Suprapubic skin (tissue), 4 donors: ENCODE measurements at regions not wholly inside any gene's neighbourhood (a gene's known extent, or its start where the extent isn't known, plus 50 kb on each side); places are given as distances from the start of the nearest gene placed in this dataset.

ENCODE experiments used
- DNase-seq, 2 donors: peaks; one replicate each; pipeline ENCODE4 v3.0.0-alpha.2; 2019; ENCODE audit warnings: low spot score in 2 of 2
- H3K27ac ChIP-seq: fragments of 200-600 bp; sonication (generic); one replicate; pipeline ENCODE4 v1.5.1; 2019
- H3K27me3 ChIP-seq: fragments of 200-600 bp; sonication (generic); one replicate; pipeline ENCODE4 v1.5.1; 2019
- H3K36me3 ChIP-seq: fragments of 200-600 bp; sonication (generic); one replicate; pipeline ENCODE4 v1.5.1; 2019
- H3K4me1 ChIP-seq: fragments of 200-600 bp; sonication (generic); one replicate; pipeline ENCODE4 v1.5.1; 2019
- H3K4me3 ChIP-seq: fragments of 200-600 bp; sonication (generic); one replicate; pipeline ENCODE4 v1.5.1; 2019; ENCODE audit warnings: mild to moderate bottlenecking
- H3K9me3 ChIP-seq: fragments of 200-600 bp; sonication (generic); one replicate; pipeline ENCODE4 v1.5.1; 2019
- EP300 ChIP-seq: sonication (generic); formaldehyde crosslinking; IDR thresholded peaks from one replicate; pipeline ENCODE4 v1.6.1; 2017; ENCODE audit warnings: antibody characterized with exemption
- POLR2A ChIP-seq, 2 donors: fragments of 450-650 bp; IDR thresholded peaks; one replicate each; pipeline ENCODE4 v1.6.1; 2017; ENCODE audit warnings: antibody characterized with exemption in 2 of 2, mild to moderate bottlenecking in 2 of 2, moderate library complexity in 2 of 2
- POLR2AphosphoS5 ChIP-seq, 3 donors: sonication (generic); formaldehyde crosslinking; IDR thresholded peaks; one replicate each; pipeline ENCODE4 v1.6.1; 2017; ENCODE audit warnings: antibody characterized with exemption in 3 of 3
- WGBS: methylation state at CpG from one replicate; pipeline ENCODE4 v1.1.5; 2018; 5-methylcytosine and 5-hydroxymethylcytosine counted together
- TF ChIP-seq, protein P1 (sequence below), 2 donors: fragments of 200-600 bp in 1 of 2; fragments of 450-650 bp in 1 of 2; sonication (generic) in 1 of 2; IDR thresholded peaks; one replicate each; pipeline ENCODE4 v1.5.1; 2016 to 2019; ENCODE audit warnings: antibody characterized with exemption in 2 of 2, mild to moderate bottlenecking in 1 of 2, moderate library complexity in 1 of 2

DNA sequence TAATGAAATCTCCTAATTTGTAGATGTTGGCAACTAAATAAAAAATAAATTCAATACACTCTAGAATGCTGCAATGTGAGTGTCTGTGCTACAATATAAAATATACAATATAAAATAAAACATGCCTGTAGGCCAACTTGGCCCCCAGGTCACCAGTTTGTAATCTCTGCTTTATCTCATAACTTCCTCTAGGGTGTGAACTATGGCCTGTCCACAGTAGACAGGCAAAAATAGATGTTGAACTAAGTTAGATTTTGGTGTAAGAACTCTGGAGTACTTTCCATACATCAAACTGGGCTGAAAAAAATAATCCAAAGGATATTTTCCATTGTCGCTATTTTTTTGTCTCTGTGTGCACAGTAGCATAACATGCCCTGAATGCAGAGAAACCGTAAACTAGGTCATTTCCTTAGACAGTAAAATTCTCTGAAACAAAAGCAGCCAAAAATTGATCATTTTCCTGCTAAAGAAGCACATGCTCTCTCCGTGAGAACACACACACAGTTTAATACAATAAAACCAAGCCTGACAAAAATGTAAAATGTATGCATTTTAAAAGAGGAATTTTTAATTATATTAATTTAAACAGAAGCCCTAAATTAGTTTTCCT lies 98.5 kb upstream of the ZFP64 start:
- no peak for DNase-seq
- Histone ChIP-seq H3K4me1 (no peaks in the 10 kb centered on the region), H3K9me3 (no peaks in the 10 kb centered on the region), H3K27me3 (no peaks in the 10 kb centered on the region), H3K36me3 (no peaks in the 10 kb centered on the region), H3K4me3 (no peak overlapping the region), H3K27ac (no peak overlapping the region)
- WGBS: 76% methylated on average over 3 of the region's 3 CpGs
- TF ChIP-seq, protein P1, sequence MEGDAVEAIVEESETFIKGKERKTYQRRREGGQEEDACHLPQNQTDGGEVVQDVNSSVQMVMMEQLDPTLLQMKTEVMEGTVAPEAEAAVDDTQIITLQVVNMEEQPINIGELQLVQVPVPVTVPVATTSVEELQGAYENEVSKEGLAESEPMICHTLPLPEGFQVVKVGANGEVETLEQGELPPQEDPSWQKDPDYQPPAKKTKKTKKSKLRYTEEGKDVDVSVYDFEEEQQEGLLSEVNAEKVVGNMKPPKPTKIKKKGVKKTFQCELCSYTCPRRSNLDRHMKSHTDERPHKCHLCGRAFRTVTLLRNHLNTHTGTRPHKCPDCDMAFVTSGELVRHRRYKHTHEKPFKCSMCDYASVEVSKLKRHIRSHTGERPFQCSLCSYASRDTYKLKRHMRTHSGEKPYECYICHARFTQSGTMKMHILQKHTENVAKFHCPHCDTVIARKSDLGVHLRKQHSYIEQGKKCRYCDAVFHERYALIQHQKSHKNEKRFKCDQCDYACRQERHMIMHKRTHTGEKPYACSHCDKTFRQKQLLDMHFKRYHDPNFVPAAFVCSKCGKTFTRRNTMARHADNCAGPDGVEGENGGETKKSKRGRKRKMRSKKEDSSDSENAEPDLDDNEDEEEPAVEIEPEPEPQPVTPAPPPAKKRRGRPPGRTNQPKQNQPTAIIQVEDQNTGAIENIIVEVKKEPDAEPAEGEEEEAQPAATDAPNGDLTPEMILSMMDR (IDR thresholded peaks at IDR 0.05): no peak
- no peak for TF ChIP-seq POLR2A (IDR thresholded peaks at IDR 0.05)
- TF ChIP-seq EP300: no peak
- no peak for TF ChIP-seq POLR2AphosphoS5 (IDR thresholded peaks at IDR 0.05)

DNA sequence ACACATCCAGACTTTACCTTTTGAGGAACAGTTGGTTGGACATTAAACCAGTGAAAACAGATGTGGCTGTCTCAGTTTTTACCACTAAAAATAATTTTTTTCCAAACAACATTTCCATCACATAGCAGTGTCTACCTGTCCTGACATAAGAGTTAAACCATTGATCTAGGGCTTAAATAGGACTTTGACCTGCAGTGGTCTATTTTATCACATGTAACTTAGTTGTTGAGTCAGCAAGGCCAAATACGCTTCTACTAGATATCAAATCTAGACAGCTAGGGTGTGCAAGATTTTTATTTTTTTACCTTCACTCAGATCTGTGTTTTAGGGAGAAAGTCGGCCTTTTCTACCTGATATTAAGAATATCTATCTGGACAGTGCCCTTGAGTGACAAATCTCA lies 88.8 kb upstream of the ZFP64 start:
- WGBS: 89% methylated on average over 2 of the region's 2 CpGs
- Histone ChIP-seq H3K4me3 (no peak overlapping the region), H3K27ac (no peak overlapping the region), H3K36me3 (no peaks in the 10 kb centered on the region), H3K4me1 (no peaks in the 10 kb centered on the region), H3K9me3 (no peaks in the 10 kb centered on the region), H3K27me3 (peaks cover 12% of the 10 kb centered on the region)
- DNase-seq: no peak
- TF ChIP-seq POLR2A (IDR thresholded peaks at IDR 0.05) (no peak), EP300 (no peak), POLR2AphosphoS5 (IDR thresholded peaks at IDR 0.05) (no peak)
- TF ChIP-seq, protein P1 (IDR thresholded peaks at IDR 0.05): no peak

GRCh38 chr20:52279706-52280105 lies 88.1 kb upstream of the ZFP64 start:
- no peaks in the 10 kb centered on the region for H3K36me3 ChIP-seq
- 56% methylated on average over 2 of the region's 2 CpGs for WGBS
- DNase-seq: no peak
- H3K27ac ChIP-seq: no peak overlapping the region
- H3K9me3 ChIP-seq: no peaks in the 10 kb centered on the region
- H3K4me3 ChIP-seq: no peak overlapping the region
- H3K4me1 ChIP-seq: no peaks in the 10 kb centered on the region
- TF ChIP-seq EP300 (no peak), POLR2AphosphoS5 (IDR thresholded peaks at IDR 0.05) (no peak), POLR2A (IDR thresholded peaks at IDR 0.05) (no peak)
- TF ChIP-seq, protein P1 (IDR thresholded peaks at IDR 0.05): no peak
- H3K27me3 ChIP-seq: peaks cover 12% of the 10 kb centered on the region

- H3K27me3 ChIP-seq: no peaks in the 10 kb centered on the region
- TF ChIP-seq POLR2A (IDR thresholded peaks at IDR 0.05) (no peak), EP300 (no peak)
- TF ChIP-seq, protein P1 (IDR thresholded peaks at IDR 0.05): no peak
- H3K9me3 ChIP-seq: no peaks in the 10 kb centered on the region
- H3K4me1 ChIP-seq: no peaks in the 10 kb centered on the region
- H3K36me3 ChIP-seq: no peaks in the 10 kb centered on the region
- no peak overlapping the region for H3K4me3 ChIP-seq
- 57% methylated on average over 3 of the region's 3 CpGs for WGBS
- H3K27ac ChIP-seq: no peak overlapping the region
- no peak for DNase-seq
These were observed 83.7 kb upstream of the ZFP64 start for GRCh38 chr20:52275181-52275691.

DNA sequence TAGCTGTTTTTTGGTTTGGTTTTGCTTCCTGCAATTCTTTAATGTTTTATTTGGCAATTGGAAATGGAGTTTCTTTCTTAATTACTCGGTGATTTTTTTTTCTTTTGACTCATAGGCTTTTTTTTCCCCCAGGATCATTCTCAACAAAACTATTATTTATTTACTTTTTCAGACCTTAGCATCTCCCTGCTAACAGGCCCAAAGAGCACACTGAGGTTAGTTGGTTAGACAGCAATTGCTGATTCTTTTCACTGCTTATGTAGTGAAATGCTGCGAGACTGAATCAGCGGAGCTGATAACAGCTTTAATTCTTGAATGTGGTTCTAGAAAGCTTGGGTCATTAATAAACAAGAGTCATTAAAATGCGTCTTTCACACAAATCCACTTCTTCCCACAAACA lies 79.1 kb upstream of the ZFP64 start:
- 84% methylated on average over 4 of the region's 4 CpGs for WGBS
- TF ChIP-seq POLR2AphosphoS5 (IDR thresholded peaks at IDR 0.05) (no peak), EP300 (no peak), POLR2A (IDR thresholded peaks at IDR 0.05) (no peak)
- TF ChIP-seq, protein P1 (IDR thresholded peaks at IDR 0.05): no peak
- Histone ChIP-seq H3K36me3 (no peaks in the 10 kb centered on the region), H3K4me1 (no peaks in the 10 kb centered on the region), H3K9me3 (no peaks in the 10 kb centered on the region), H3K4me3 (no peak overlapping the region), H3K27ac (no peak overlapping the region), H3K27me3 (no peaks in the 10 kb centered on the region)
- DNase-seq: no peak
